ENCODE measurements at regions not wholly inside any gene's neighbourhood (a gene's known extent, or its start where the extent isn't known, plus 50 kb on each side); places are given as distances from the start of the nearest gene placed in this dataset.

- DNase-seq (ENCODE audit: low read depth in 2 of 3, low spot score in 1 of 3) = no peak
Observed at GRCh38 chr18:59086522-59086921, 53.2 kb upstream of the SEC11C start.

GRCh38 chr18:59087391-59087790 lies 52.3 kb upstream of the SEC11C start:
- no peak for DNase-seq (ENCODE audit: low read depth in 2 of 3, low spot score in 1 of 3)

Measured in stimulated activated CD4-positive, alpha-beta T cell treated with anti-CD3 and anti-CD28 coated beads, Interleukin-12 subunit alpha, Interleukin-12 subunit beta, amount 100 ng/mL, for 48 hours (primary cell).